Fibroblast of lung (primary cell): ENCODE measurements at regions not wholly inside any gene's neighbourhood (a gene's known extent, or its start where the extent isn't known, plus 50 kb on each side); places are given as distances from the start of the nearest gene placed in this dataset.

Experiments
- DNase-seq, 2 donors: peaks; one replicate each; pipeline versions ENCODE4 v3.0.0 to v3.0.0-alpha.2; 2010; ENCODE audit warnings: low read depth in 2 of 2
- H2AFZ ChIP-seq: 2 replicates; pipeline ENCODE4 v1.5.1; 2012; ENCODE audit warnings: low read length, control low read depth, inconsistent platforms
- H3K27ac ChIP-seq: 2 replicates; pipeline ENCODE4 v1.5.1; 2011; ENCODE audit warnings: low read length, control low read depth; ENCODE audit not compliant: insufficient read depth
- H3K27me3 ChIP-seq: 2 replicates; pipeline ENCODE4 v1.5.1; 2011; ENCODE audit warnings: mild to moderate bottlenecking, low read length; ENCODE audit not compliant: control insufficient read depth, insufficient read depth
- H3K36me3 ChIP-seq: 2 replicates; pipeline ENCODE4 v1.5.1; 2011; ENCODE audit warnings: low read length; ENCODE audit not compliant: control insufficient read depth, insufficient read depth
- H3K4me1 ChIP-seq: 2 replicates; pipeline ENCODE4 v1.5.1; 2011; ENCODE audit warnings: low read length; ENCODE audit not compliant: control insufficient read depth, insufficient read depth; ENCODE audit errors: extremely low read depth
- H3K4me2 ChIP-seq: 2 replicates; pipeline ENCODE4 v1.5.1; 2011; ENCODE audit warnings: low read length, control low read depth; ENCODE audit not compliant: insufficient read depth; ENCODE audit errors: extremely low read depth
- H3K4me3 ChIP-seq, 4 experiments: fragments of 200-600 bp in 1 of 4; sonication (generic) in 1 of 4; replicated peaks in 1 of 4; 2 replicates each; pipeline ENCODE4 v1.5.1; 2011 to 2016; ENCODE audit warnings: low read length in 4 of 4, low read depth in 3 of 4, mild to moderate bottlenecking in 3 of 4, control low read depth in 2 of 4, inconsistent platforms in 1 of 4, mixed read lengths in 1 of 4; ENCODE audit not compliant: insufficient read depth in 1 of 4; ENCODE audit errors: control extremely low read depth in 1 of 4
- H3K79me2 ChIP-seq: 2 replicates; pipeline ENCODE4 v1.5.1; 2012; ENCODE audit warnings: mild to moderate bottlenecking, low read length, inconsistent platforms; ENCODE audit not compliant: control insufficient read depth, insufficient read depth
- H3K9ac ChIP-seq: 2 replicates; pipeline ENCODE4 v1.5.1; 2011; ENCODE audit warnings: mild to moderate bottlenecking, low read length, control low read depth; ENCODE audit not compliant: insufficient read depth
- H3K9me3 ChIP-seq: 2 replicates; pipeline ENCODE4 v1.5.1; 2012; ENCODE audit warnings: low read depth, low read length; ENCODE audit not compliant: control insufficient read depth, insufficient read depth
- H4K20me1 ChIP-seq: 2 replicates; pipeline ENCODE4 v1.5.1; 2011; ENCODE audit warnings: low read length; ENCODE audit not compliant: control insufficient read depth, insufficient read depth; ENCODE audit errors: extremely low read depth
- CTCF ChIP-seq, 2 donors: IDR thresholded peaks in 1 of 2; conservative IDR thresholded peaks in 1 of 2; 1 replicate in 1 of 2; 2 replicates in 1 of 2; pipeline ENCODE4 v1.5.1; 2011 to 2012; ENCODE audit warnings: low read length in 2 of 2, control low read depth in 1 of 2, inconsistent platforms in 1 of 2, low read depth in 1 of 2, mild to moderate bottlenecking in 1 of 2
- EZH2 ChIP-seq: IDR thresholded peaks from 2 replicates; pipeline ENCODE4 v1.5.1; 2012; ENCODE audit warnings: low read length, control low read depth, mild to moderate bottlenecking; ENCODE audit errors: missing control alignments

GRCh38 chr3:13158408-13158807 is 85.2 kb upstream of the IQSEC1 start:
- H2AFZ ChIP-seq: no peak overlapping the region
- H3K36me3 ChIP-seq: no peaks in the 10 kb centered on the region
- H3K9me3 ChIP-seq: no peaks in the 10 kb centered on the region
- no peaks in the 10 kb centered on the region for H3K27me3 ChIP-seq
- no peaks in the 10 kb centered on the region for H4K20me1 ChIP-seq
- TF ChIP-seq CTCF (conservative IDR thresholded peaks at IDR 0.05 in 1 of 2, IDR thresholded peaks at IDR 0.05 in 1 of 2; ENCODE audit: low read depth in 1 of 2, low read length in 2 of 2): no peak
- TF ChIP-seq EZH2: no peak
- H3K27ac ChIP-seq: no peak overlapping the region
- H3K4me1 ChIP-seq: no peaks in the 10 kb centered on the region
- H3K4me3 ChIP-seq: no peak overlapping the region
- no peak for DNase-seq
- H3K9ac ChIP-seq: no peak overlapping the region
- no peaks in the 10 kb centered on the region for H3K79me2 ChIP-seq
- no peak overlapping the region for H3K4me2 ChIP-seq

GRCh38 chr3:13157986-13158385 is 84.8 kb upstream of the IQSEC1 start:
- Histone ChIP-seq H3K27me3 (no peaks in the 10 kb centered on the region), H3K4me3 (no peak overlapping the region), H3K9ac (no peak overlapping the region), H2AFZ (no peak overlapping the region), H3K4me1 (no peaks in the 10 kb centered on the region), H3K27ac (no peak overlapping the region), H3K4me2 (no peak overlapping the region), H4K20me1 (no peaks in the 10 kb centered on the region), H3K36me3 (no peaks in the 10 kb centered on the region), H3K9me3 (no peaks in the 10 kb centered on the region), H3K79me2 (no peaks in the 10 kb centered on the region)
- DNase-seq: no peak
- TF ChIP-seq EZH2: no peak
- TF ChIP-seq CTCF (conservative IDR thresholded peaks at IDR 0.05 in 1 of 2, IDR thresholded peaks at IDR 0.05 in 1 of 2; ENCODE audit: low read depth in 1 of 2, low read length in 2 of 2): no peak

GRCh38 chr3:13152826-13153710 is 79.8 kb upstream of the IQSEC1 start:
- H3K4me1 ChIP-seq: no peaks in the 10 kb centered on the region
- TF ChIP-seq EZH2 (no peak), CTCF (conservative IDR thresholded peaks at IDR 0.05 in 1 of 2, IDR thresholded peaks at IDR 0.05 in 1 of 2; ENCODE audit: low read depth in 1 of 2, low read length in 2 of 2) (no peak)
- no peak overlapping the region for H3K4me3 ChIP-seq
- DNase-seq: no peak
- H3K36me3 ChIP-seq: no peaks in the 10 kb centered on the region
- H4K20me1 ChIP-seq: no peaks in the 10 kb centered on the region
- H2AFZ ChIP-seq: no peak overlapping the region
- no peaks in the 10 kb centered on the region for H3K9me3 ChIP-seq
- no peak overlapping the region for H3K27ac ChIP-seq
- H3K4me2 ChIP-seq: no peak overlapping the region
- no peaks in the 10 kb centered on the region for H3K27me3 ChIP-seq
- H3K79me2 ChIP-seq: no peaks in the 10 kb centered on the region
- H3K9ac ChIP-seq: no peak overlapping the region
